ENCODE measurements at regions not wholly inside any gene's neighbourhood (a gene's known extent, or its start where the extent isn't known, plus 50 kb on each side); places are given as distances from the start of the nearest gene placed in this dataset.

DNA sequence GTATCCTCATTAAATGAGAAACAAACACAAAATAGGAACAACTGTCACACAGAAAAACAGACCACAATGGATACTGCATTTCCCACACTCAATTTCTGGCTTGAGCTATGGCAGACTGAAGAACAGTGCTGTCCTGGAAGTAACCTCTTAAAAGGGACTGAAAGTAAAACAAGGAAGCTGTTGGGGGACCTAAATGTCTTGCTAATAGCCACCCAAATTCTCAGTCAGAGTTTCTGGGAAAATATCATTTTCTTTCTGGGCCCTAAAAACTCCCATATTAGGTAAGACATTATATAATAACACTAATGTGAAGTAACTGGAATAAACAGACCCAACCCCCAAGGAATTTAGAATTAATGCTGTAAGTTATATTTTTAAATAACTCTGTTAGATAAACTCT, 80.9 kb upstream of the TFEC start:
- H3K4me3 Mint-ChIP-seq, result no peak overlapping the region
- ATAC-seq, result no peak

GRCh38 chr7:116113310-116113709, 82.7 kb upstream of the TFEC start:
- ATAC-seq, result no peak
- H3K4me1 Mint-ChIP-seq, result no peaks in the 10 kb centered on the region
- no peaks in the 10 kb centered on the region for H3K36me3 Mint-ChIP-seq
- no peaks in the 10 kb centered on the region for H3K27me3 ChIP-seq (ENCODE audit: control insufficient read depth, insufficient read depth, low read length)
- WGBS (ENCODE audit: insufficient coverage), result 100% methylated on average over 1 of the region's 1 CpG
- H3K27ac ChIP-seq (ENCODE audit: low read length), result no peak overlapping the region
- H3K4me1 ChIP-seq (ENCODE audit: control insufficient read depth, insufficient read depth, low read length), result no peaks in the 10 kb centered on the region
- no peaks in the 10 kb centered on the region for H3K36me3 ChIP-seq (ENCODE audit: control insufficient read depth, insufficient read depth, low read length)
- no peaks in the 10 kb centered on the region for H3K9me3 Mint-ChIP-seq
- no peak overlapping the region for H3K4me3 ChIP-seq (ENCODE audit: low read length)
- DNase-seq, result no peak
- no peak overlapping the region for H3K27ac Mint-ChIP-seq
- TF ChIP-seq, protein P1, sequence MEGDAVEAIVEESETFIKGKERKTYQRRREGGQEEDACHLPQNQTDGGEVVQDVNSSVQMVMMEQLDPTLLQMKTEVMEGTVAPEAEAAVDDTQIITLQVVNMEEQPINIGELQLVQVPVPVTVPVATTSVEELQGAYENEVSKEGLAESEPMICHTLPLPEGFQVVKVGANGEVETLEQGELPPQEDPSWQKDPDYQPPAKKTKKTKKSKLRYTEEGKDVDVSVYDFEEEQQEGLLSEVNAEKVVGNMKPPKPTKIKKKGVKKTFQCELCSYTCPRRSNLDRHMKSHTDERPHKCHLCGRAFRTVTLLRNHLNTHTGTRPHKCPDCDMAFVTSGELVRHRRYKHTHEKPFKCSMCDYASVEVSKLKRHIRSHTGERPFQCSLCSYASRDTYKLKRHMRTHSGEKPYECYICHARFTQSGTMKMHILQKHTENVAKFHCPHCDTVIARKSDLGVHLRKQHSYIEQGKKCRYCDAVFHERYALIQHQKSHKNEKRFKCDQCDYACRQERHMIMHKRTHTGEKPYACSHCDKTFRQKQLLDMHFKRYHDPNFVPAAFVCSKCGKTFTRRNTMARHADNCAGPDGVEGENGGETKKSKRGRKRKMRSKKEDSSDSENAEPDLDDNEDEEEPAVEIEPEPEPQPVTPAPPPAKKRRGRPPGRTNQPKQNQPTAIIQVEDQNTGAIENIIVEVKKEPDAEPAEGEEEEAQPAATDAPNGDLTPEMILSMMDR (IDR thresholded peaks at IDR 0.05), result no peak
- peaks cover 3 to 10% of the 10 kb centered on the region in 2 donors for H3K27me3 Mint-ChIP-seq (ENCODE audit: low read depth in 2 of 2)
- no peak overlapping the region for H3K4me3 Mint-ChIP-seq
- intact Hi-C loops (cut with micrococcal nuclease), result no loop called here
- no peaks in the 10 kb centered on the region for H3K9me3 ChIP-seq (ENCODE audit: control insufficient read depth, insufficient read depth, low read length)

More for the DNA sequence above, 80.9 kb upstream of the TFEC start:
- Mint-ChIP-seq H3K4me1 (no peaks in the 10 kb centered on the region), H3K36me3 (no peaks in the 10 kb centered on the region), H3K27me3 (ENCODE audit: low read depth in 2 of 2) (peaks cover 0 to 3% of the 10 kb centered on the region in 2 donors), H3K9me3 (no peaks in the 10 kb centered on the region), H3K27ac (no peak overlapping the region)
- no peaks in the 10 kb centered on the region for H3K9me3 ChIP-seq (ENCODE audit: control insufficient read depth, insufficient read depth, low read length)
- no peak for DNase-seq
- H3K4me1 ChIP-seq (ENCODE audit: control insufficient read depth, insufficient read depth, low read length), result no peaks in the 10 kb centered on the region
- H3K4me3 ChIP-seq (ENCODE audit: low read length), result no peak overlapping the region
- H3K27me3 ChIP-seq (ENCODE audit: control insufficient read depth, insufficient read depth, low read length), result no peaks in the 10 kb centered on the region
- H3K27ac ChIP-seq (ENCODE audit: low read length), result no peak overlapping the region
- no peaks in the 10 kb centered on the region for H3K36me3 ChIP-seq (ENCODE audit: control insufficient read depth, insufficient read depth, low read length)
- intact Hi-C loops (cut with micrococcal nuclease), result no loop called here
- TF ChIP-seq, protein P1 (IDR thresholded peaks at IDR 0.05), result no peak

- H3K9me3 ChIP-seq (ENCODE audit: control insufficient read depth, insufficient read depth, low read length), result no peaks in the 10 kb centered on the region
- H3K27me3 Mint-ChIP-seq (ENCODE audit: low read depth in 2 of 2), result peaks cover 6 to 16% of the 10 kb centered on the region in 2 donors
- ATAC-seq (no peak), DNase-seq (no peak)
- TF ChIP-seq, protein P1 (IDR thresholded peaks at IDR 0.05), result no peak
- H3K4me3 ChIP-seq (ENCODE audit: low read length), result no peak overlapping the region
- no peak overlapping the region for H3K4me3 Mint-ChIP-seq
- H3K27ac Mint-ChIP-seq, result no peak overlapping the region
- no peaks in the 10 kb centered on the region for H3K4me1 ChIP-seq (ENCODE audit: control insufficient read depth, insufficient read depth, low read length)
- H3K4me1 Mint-ChIP-seq, result no peaks in the 10 kb centered on the region
- intact Hi-C loops (cut with micrococcal nuclease), result no loop called here
- peaks cover 2% of the 10 kb centered on the region for H3K27me3 ChIP-seq (ENCODE audit: control insufficient read depth, insufficient read depth, low read length)
- no peak overlapping the region for H3K27ac ChIP-seq (ENCODE audit: low read length)
- H3K9me3 Mint-ChIP-seq, result no peaks in the 10 kb centered on the region
- H3K36me3 Mint-ChIP-seq, result no peaks in the 10 kb centered on the region
- no peaks in the 10 kb centered on the region for H3K36me3 ChIP-seq (ENCODE audit: control insufficient read depth, insufficient read depth, low read length)
Measured at GRCh38 chr7:116120839-116121238, 89.5 kb upstream of the TES start.

DNA sequence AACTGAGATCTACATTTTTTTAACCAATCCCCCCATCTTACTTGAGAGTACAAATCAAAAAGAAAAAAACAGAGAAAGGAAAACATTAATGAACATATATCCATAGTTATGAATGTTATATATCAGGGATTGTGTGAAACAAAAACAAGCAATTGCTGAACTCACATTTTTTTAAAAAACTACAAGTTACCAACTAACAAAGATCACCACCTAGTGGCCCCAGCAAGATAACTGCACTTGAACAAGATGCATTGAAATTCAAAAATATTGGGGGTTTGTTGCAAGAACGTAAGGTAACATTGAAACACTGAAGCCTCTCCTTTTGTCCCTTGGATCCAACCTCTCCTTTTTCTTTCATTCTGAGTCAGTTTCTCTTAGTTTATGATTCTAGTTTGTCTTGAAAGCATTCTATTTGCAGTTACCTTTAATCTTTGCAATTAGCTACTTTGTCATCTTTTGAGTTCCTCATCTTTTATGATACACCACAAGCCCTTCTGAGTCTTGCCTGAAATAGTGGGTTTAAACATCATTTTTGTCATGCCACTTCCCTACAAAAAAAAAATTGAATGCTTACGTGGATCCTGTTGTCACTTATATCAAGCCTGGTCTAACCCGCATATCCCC, 87.3 kb upstream of the TES start:
- Mint-ChIP-seq H3K9me3 (no peaks in the 10 kb centered on the region), H3K4me1 (no peaks in the 10 kb centered on the region), H3K36me3 (no peaks in the 10 kb centered on the region), H3K4me3 (no peak overlapping the region), H3K27me3 (ENCODE audit: low read depth in 2 of 2) (peaks cover 6 to 8% of the 10 kb centered on the region in 2 donors), H3K27ac (no peak overlapping the region)
- Histone ChIP-seq H3K27me3 (ENCODE audit: control insufficient read depth, insufficient read depth, low read length) (peaks cover 2% of the 10 kb centered on the region), H3K4me3 (ENCODE audit: low read length) (no peak overlapping the region), H3K27ac (ENCODE audit: low read length) (no peak overlapping the region), H3K36me3 (ENCODE audit: control insufficient read depth, insufficient read depth, low read length) (no peaks in the 10 kb centered on the region), H3K9me3 (ENCODE audit: control insufficient read depth, insufficient read depth, low read length) (no peaks in the 10 kb centered on the region), H3K4me1 (ENCODE audit: control insufficient read depth, insufficient read depth, low read length) (no peaks in the 10 kb centered on the region)
- 58% methylated on average over 3 of the region's 3 CpGs for WGBS (ENCODE audit: insufficient coverage)
- intact Hi-C loops (cut with micrococcal nuclease), result no loop called here
- no peak for ATAC-seq
- DNase-seq, result peak in 1 of 2 donors; percentile 33
- TF ChIP-seq, protein P1 (IDR thresholded peaks at IDR 0.05), result no peak

Data from natural killer cell (primary cell).